Breast epithelium (tissue), 3 donors: ENCODE measurements at regions not wholly inside any gene's neighbourhood (a gene's known extent, or its start where the extent isn't known, plus 50 kb on each side); places are given as distances from the start of the nearest gene placed in this dataset.

ENCODE experiments used
- POLR2A ChIP-seq: fragments of 450-650 bp; IDR thresholded peaks from one replicate; pipeline ENCODE4 v1.6.1; 2016; ENCODE audit warnings: antibody characterized with exemption, mild to moderate bottlenecking, moderate library complexity
- POLR2AphosphoS5 ChIP-seq, 3 donors: sonication (generic); formaldehyde crosslinking; IDR thresholded peaks; one replicate each; pipeline ENCODE4 v1.6.1; 2017; ENCODE audit warnings: antibody characterized with exemption in 3 of 3

- TF ChIP-seq POLR2AphosphoS5 (IDR thresholded peaks at IDR 0.05) (no peak), POLR2A (no peak)
Measured at GRCh38 chr5:163658702-163659567, 153.5 kb downstream of the MAT2B start.
